ENCODE measurements at regions not wholly inside any gene's neighbourhood (a gene's known extent, or its start where the extent isn't known, plus 50 kb on each side); places are given as distances from the start of the nearest gene placed in this dataset.

DNA sequence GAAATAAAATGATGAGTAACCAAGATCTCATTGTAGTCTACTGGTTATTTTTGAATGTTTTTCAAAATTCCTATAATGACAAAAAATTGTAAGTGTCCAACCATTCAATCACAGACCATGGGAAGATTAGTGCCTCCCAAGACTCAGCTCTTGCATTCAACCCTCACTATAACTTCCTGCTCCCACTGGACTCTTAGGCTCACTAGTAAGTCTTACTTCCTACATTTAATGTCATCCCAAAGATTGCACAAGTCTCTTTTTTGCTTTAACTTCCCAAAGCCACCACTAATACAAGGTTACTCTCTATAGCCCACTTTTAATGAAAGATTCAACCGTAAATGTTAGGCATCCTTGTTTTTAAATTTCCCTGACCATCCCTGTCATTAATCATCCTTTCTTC, 111.9 kb upstream of the NRBF2 start:
- no peak overlapping the region for H3K27ac ChIP-seq
- TF ChIP-seq, protein P1, sequence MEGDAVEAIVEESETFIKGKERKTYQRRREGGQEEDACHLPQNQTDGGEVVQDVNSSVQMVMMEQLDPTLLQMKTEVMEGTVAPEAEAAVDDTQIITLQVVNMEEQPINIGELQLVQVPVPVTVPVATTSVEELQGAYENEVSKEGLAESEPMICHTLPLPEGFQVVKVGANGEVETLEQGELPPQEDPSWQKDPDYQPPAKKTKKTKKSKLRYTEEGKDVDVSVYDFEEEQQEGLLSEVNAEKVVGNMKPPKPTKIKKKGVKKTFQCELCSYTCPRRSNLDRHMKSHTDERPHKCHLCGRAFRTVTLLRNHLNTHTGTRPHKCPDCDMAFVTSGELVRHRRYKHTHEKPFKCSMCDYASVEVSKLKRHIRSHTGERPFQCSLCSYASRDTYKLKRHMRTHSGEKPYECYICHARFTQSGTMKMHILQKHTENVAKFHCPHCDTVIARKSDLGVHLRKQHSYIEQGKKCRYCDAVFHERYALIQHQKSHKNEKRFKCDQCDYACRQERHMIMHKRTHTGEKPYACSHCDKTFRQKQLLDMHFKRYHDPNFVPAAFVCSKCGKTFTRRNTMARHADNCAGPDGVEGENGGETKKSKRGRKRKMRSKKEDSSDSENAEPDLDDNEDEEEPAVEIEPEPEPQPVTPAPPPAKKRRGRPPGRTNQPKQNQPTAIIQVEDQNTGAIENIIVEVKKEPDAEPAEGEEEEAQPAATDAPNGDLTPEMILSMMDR (conservative IDR thresholded peaks at IDR 0.05), result no peak

DNA sequence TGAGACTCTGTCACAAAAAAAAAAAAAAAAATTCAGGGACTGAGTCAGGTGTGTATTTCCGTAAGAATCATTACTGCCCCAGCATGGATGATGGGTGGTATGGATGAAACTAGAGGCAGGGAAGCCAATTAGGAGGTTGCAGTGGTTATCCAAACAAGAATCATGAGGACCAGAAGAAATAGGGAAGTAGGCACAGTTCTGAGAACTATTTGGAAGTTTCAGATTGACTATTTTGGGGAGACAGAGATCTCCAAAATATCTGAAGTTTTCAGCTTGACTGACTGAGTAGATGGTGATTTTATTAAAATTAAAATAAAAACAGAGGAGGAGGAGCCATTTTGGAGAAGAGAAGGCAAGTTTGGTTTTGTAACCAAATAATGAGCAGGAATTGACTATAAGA, 119.4 kb upstream of the NRBF2 start:
- no peak overlapping the region for H3K27ac ChIP-seq
- TF ChIP-seq, protein P1 (conservative IDR thresholded peaks at IDR 0.05), result no peak

DNA sequence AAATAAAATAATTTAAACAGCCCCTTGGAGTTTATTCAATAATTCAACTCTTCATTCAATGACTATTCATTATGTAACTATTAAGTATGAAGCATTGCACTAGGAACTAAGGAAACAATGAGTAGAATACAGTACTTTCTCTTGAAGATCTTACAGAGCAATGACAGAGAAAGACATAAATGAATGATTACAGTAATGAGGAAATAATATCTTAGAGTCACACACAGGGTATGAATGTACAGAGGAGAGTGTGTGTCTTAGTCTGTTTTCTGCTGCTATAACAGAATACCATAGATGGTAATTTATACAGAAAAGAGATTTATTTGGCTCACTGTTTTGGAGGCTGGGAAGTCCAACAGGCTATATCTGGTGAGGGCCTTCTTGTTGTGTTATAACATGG, 120.5 kb upstream of the NRBF2 start:
- no peak overlapping the region for H3K27ac ChIP-seq
- TF ChIP-seq, protein P1 (conservative IDR thresholded peaks at IDR 0.05), result no peak

DNA sequence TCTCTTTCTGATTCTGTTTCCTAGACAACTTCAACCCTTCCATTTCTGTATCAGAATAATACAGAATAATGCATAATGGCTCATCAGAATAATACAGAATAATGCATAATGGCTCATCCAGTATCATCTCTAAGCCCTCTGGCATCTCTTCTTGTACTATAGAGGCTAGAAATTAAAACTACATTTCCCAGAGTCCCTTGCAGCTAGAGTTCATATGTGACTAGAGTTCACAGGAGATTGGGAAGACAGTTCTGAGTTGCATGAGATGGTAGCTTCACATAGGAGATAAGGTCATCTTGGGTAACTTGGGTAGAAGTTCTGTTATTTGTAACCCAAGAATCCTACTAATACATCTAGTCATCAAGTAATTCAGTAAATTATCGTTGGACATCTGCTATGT, 122.9 kb upstream of the NRBF2 start:
- TF ChIP-seq, protein P1 (conservative IDR thresholded peaks at IDR 0.05), result no peak
- H3K27ac ChIP-seq, result no peak overlapping the region

DNA sequence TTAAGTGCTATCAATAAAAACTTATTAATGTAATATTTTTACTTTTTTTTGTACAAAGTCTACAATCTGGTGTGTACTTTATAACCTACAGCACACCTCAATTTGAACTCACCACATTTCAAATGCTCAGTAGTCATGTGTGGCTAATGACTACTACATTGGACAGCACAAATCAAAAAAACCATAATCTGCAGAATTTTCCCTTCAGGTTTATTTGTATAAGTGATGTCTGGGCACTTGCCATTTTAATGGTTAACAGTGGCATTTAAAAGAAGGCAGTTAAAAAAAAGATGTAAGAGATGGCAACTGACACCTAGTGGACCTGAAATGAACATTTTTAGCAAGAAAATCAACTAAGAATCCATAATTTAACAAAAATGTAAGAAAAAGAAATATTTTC, 124.6 kb upstream of the NRBF2 start:
- TF ChIP-seq, protein P1 (conservative IDR thresholded peaks at IDR 0.05), result no peak
- no peak overlapping the region for H3K27ac ChIP-seq

DNA sequence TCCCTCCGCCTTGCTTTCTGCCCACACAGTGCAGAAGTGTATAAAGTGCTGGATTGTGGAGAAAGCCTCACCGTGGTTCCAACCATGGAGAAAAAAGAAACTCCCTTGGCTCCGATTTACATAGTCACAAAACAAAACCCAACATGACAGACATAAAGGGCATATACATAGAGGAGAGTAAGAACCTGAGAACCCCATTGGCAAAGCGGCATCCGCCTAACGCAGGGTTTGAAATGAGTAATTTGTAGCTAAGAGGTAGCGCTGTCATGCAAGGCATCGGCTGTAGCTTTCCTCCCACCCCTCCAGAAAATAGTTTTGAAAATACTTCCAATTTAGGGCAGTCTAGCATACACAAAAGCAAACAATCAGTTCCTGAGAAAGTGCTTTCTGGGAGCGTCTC, 126.0 kb upstream of the NRBF2 start:
- TF ChIP-seq, protein P1 (conservative IDR thresholded peaks at IDR 0.05), result no peak
- H3K27ac ChIP-seq, result no peak overlapping the region

DNA sequence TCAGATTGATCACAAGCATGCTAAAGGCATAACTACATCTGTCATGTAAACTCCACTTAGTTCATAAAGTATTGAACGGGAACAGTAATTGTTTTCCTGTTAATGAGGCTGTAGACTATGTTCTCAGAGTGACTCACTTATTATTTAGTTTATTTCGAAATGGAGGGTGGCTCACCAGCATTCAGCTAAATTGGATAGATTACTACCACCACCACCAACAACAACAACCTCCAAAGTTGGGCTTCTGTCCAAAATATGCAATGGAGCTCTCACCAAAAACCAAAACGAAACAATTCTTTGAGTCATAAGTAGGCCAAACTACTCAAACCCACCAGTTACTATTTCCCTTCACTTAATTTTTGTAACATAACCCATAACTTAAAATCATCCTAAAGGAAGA, 127.9 kb upstream of the NRBF2 start:
- no peak overlapping the region for H3K27ac ChIP-seq
- TF ChIP-seq, protein P1 (conservative IDR thresholded peaks at IDR 0.05), result no peak
